ENCODE measurements at regions not wholly inside any gene's neighbourhood (a gene's known extent, or its start where the extent isn't known, plus 50 kb on each side); places are given as distances from the start of the nearest gene placed in this dataset.

DNA sequence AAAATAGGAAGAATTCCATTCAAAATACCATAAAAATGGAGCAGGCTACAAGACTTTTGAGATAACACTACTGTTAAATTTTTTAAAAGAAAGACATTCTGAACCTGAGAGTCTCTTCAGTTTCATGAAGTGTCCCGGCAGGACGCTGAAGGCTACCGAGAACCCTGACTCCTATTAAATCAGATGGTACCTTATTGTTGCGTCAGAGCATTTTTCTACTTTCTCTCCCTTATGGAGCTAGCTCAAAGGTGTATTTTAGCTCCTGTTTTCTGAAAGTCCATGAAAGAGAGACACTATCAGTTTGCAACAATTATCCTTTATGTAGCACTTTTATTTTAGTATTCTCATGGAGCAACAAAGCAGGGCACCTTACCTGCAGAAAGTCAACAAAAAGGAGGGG, 626.7 kb downstream of the IRS1 start:
- no peaks in the 10 kb centered on the region for H3K79me2 ChIP-seq
- H3K9ac ChIP-seq, result no peak overlapping the region
- H2AFZ ChIP-seq, result no peak overlapping the region
- H3K4me3 ChIP-seq (ENCODE audit: low read depth, low read length), result no peak overlapping the region
- no peaks in the 10 kb centered on the region for H3K27me3 ChIP-seq (ENCODE audit: control insufficient read depth, insufficient read depth, low read length)
- H3K4me2 ChIP-seq (ENCODE audit: low read length), result no peak overlapping the region
- H3K36me3 ChIP-seq (ENCODE audit: control insufficient read depth, insufficient read depth, low read length), result no peaks in the 10 kb centered on the region
- no peak for TF ChIP-seq CTCF (IDR thresholded peaks at IDR 0.05)
- no peak overlapping the region for H3K27ac ChIP-seq
- H3K9me3 ChIP-seq (ENCODE audit: control insufficient read depth, low read length), result no peaks in the 10 kb centered on the region
- no peaks in the 10 kb centered on the region for H3K4me1 ChIP-seq

GRCh38 chr2:226172309-226172708, 627.3 kb downstream of the IRS1 start:
- no peak for TF ChIP-seq CTCF (IDR thresholded peaks at IDR 0.05)
- H3K4me1 ChIP-seq, result no peaks in the 10 kb centered on the region

DNA sequence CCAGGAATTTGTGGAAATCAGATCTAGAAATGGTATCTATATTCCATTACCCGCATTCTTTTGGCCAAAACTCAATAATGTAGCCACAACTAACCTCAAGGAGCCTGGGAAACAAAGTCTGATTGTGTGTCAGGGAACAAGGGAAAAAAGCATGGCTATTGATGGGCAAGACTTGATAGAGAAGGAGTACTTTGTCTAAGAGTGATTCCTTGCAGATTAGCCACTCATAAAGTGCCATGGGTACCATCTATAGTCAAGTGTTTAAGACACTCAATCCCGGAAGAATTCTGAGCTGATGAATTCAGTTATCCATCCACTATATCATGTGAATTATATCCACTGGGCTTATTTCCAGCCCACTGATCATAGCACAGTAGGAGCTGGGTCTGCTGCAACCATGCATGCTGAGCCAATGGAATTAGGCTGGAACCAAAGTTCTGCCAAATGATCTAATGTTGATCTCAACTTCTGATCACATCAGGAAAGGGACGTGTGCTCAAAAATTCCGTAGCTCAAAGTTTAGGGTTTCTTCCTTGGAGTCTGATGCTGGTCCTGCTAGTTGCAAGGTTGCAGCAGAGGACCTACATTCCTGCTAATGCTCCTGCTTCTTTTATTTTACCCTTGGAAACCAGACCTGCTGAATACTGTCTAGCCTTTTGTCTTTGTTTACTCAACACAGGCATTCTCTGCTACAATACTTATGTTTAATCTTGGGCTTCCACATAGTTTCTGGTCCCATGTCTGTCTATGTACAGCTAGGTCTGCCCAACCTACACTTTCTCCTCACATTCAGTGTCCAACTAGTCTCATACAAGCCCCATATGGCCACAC, 629.7 kb downstream of the IRS1 start:
- TF ChIP-seq CTCF (IDR thresholded peaks at IDR 0.05), result no peak
- Histone ChIP-seq H3K4me1 (no peaks in the 10 kb centered on the region), H3K36me3 (ENCODE audit: control insufficient read depth, insufficient read depth, low read length) (no peaks in the 10 kb centered on the region), H3K79me2 (no peaks in the 10 kb centered on the region), H3K4me3 (ENCODE audit: low read depth, low read length) (no peak overlapping the region), H3K4me2 (ENCODE audit: low read length) (no peak overlapping the region), H3K9ac (no peak overlapping the region), H3K9me3 (ENCODE audit: control insufficient read depth, low read length) (no peaks in the 10 kb centered on the region), H3K27ac (no peak overlapping the region), H3K27me3 (ENCODE audit: control insufficient read depth, insufficient read depth, low read length) (no peaks in the 10 kb centered on the region), H2AFZ (no peak overlapping the region)

More at GRCh38 chr2:226172309-226172708, 627.3 kb downstream of the IRS1 start:
- no peaks in the 10 kb centered on the region for H3K36me3 ChIP-seq (ENCODE audit: control insufficient read depth, insufficient read depth, low read length)
- H3K79me2 ChIP-seq, result no peaks in the 10 kb centered on the region
- no peak overlapping the region for H3K27ac ChIP-seq
- H3K4me3 ChIP-seq (ENCODE audit: low read depth, low read length), result no peak overlapping the region
- no peak overlapping the region for H3K9ac ChIP-seq
- no peak overlapping the region for H2AFZ ChIP-seq
- H3K27me3 ChIP-seq (ENCODE audit: control insufficient read depth, insufficient read depth, low read length), result no peaks in the 10 kb centered on the region
- H3K9me3 ChIP-seq (ENCODE audit: control insufficient read depth, low read length), result no peaks in the 10 kb centered on the region
- H3K4me2 ChIP-seq (ENCODE audit: low read length), result no peak overlapping the region

DNA sequence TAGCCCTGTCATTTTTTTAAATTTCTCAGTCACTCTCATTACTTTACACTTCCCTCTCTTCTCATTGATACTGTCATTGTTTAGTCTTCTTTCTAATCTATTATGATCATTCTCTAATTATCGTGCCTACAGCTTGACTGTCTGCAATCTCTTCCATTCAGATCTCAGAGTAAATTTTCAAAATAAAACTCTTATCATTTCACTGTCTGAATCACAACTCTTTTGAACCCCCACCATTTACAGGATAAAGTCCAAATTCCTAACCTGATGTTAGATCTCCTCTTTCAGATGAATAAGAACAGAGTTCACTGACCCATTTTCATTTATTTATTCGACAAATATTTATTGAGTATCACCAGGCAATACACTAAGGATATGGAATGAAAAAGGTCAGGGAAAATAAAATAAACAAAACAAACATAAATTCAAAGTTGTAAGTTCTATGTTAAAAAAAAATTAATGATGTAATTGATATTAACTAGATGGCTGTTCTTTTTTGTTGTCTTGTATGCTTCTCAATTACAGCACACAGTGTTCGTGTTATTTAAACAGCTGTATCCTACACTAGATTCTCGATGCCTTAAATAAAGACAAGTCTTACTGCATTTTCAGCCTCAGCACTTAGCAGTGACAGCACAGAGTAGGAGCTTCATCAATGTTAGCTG, 631.0 kb downstream of the IRS1 start:
- no peaks in the 10 kb centered on the region for H3K36me3 ChIP-seq (ENCODE audit: control insufficient read depth, insufficient read depth, low read length)
- H3K9me3 ChIP-seq (ENCODE audit: control insufficient read depth, low read length), result no peaks in the 10 kb centered on the region
- no peaks in the 10 kb centered on the region for H3K79me2 ChIP-seq
- no peak overlapping the region for H2AFZ ChIP-seq
- no peaks in the 10 kb centered on the region for H3K27me3 ChIP-seq (ENCODE audit: control insufficient read depth, insufficient read depth, low read length)
- no peaks in the 10 kb centered on the region for H3K4me1 ChIP-seq
- TF ChIP-seq CTCF (IDR thresholded peaks at IDR 0.05), result no peak
- H3K4me3 ChIP-seq (ENCODE audit: low read depth, low read length), result no peak overlapping the region
- H3K4me2 ChIP-seq (ENCODE audit: low read length), result no peak overlapping the region
- H3K27ac ChIP-seq, result no peak overlapping the region
- no peak overlapping the region for H3K9ac ChIP-seq
